ENCODE measurements at regions not wholly inside any gene's neighbourhood (a gene's known extent, or its start where the extent isn't known, plus 50 kb on each side); places are given as distances from the start of the nearest gene placed in this dataset.

DNA sequence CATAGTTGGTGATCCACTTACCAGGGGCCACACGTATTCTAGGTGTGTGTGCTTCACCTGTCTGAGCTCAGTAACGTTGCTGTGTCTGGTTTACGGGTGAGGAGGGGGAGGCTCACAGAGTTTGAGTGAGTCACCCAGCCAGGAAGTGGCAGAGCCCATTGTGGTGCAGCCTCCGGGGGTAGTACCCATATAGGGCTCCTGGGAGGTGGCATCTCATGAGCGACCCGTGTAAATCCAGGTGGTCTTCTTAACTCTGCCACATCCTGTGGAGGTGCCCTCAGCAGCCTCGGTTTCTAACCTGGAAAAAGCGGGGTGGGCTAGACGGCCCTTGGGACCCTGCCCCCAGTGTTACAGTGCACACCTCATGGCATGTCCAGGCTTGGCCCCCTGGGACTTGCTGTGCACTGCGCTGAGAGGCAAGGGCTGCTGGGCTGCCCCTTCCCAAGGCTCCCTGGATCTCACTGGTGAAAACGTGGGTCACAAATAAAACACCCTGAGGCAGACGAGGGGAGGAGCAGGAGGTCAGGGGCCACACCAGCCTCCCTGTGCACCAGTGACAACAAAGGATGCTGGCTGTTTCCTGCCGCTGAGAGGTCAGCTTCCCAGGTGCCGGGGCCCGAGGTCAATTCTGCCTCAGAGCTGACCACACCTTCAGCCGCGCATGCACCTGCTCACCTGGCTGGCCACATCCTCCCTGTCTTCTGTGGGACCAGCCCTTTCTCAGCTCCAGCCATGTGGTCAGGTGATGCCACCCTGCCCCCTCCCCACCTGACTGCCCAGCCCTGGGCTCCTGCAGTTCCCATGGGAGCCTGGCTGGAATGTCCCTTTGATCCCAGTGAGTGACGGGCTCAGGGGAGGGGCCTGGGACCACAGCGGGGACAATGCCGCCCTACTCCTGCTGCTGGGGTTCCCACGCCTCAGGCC is 305.1 kb downstream of the CTTN start:
- no peak for DNase-seq (ENCODE audit: low read depth)

DNA sequence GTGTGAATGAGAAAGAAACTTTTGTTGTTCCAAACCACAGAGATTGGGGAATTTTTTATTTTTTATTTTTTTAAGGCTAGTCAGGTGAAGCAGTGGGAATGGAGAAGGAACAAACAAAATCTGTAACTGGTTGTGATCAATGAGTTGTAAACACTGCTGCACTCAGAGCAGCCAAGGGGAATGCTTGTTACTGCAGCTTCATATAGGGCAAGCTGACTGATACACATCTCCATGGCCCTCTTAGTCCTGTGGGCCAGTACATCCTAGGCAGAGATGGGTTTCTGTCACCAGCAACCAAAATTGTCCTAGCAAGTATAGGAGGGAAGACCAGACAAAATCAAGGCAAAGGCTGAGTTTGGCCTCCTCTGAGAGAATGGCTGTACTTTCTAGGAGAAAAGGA is 306.8 kb downstream of the CTTN start:
- no peak for DNase-seq (ENCODE audit: low read depth)

DNA sequence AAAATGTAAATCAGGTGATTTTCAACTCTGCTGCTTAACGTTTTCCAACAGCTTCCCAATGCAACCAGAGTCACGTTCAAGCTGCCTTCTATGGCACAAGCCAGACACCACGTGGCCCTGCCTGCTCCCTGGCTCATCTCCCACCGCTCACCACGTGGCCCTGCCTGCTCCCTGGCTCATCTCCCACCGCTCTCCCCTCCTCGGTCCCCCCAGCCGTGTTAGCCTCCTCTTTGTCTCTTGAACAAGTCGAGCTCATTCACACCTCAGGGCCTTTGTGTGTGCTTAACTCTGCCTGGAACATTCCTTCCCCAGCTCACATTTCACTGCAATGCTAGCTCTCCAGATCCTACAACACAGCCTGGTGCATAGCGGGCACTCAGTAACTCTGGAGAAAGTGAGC is 307.6 kb downstream of the CTTN start:
- DNase-seq (ENCODE audit: low read depth): no peak

DNA sequence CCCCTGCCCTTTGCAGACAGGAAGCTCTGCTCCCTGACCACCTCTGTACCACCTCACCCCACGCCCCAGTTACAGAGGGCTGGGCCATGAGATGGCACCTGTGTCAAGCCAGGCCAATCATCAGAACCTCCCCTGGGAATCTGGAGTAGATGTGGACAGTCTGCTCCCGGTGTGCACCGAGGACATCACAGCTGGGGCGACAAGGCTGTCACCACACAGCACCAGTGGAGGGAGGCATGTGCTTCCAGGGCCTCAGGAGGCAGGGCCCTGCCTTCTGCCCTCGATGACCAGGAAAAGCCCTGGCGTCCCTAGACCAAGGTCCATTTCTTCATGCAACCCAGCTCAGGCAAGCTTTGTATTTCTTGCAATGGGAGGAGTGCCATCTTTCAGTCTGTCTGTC is 309.5 kb downstream of the CTTN start:
- DNase-seq (ENCODE audit: low read depth): no peak

DNA sequence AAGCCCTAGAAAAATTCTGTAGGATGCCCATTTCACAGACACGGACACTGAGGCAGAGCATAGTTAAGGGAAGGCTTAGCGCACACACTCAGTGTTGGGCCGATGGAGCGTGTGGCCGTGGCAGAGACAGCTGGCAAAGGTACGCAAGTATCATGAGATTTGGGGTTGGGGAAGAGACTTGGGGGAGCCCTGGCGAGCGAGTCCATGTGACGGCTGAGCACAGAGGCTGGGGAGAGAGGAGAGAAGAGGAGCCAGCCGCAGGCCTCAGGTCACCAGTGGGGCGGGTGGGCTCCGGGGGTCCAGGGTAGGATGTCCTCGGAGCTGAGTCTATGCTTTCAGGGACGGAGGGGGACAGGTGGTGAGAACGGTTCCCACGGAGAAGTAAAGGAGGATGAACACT is 311.3 kb downstream of the CTTN start:
- DNase-seq (ENCODE audit: low read depth): no peak

DNA sequence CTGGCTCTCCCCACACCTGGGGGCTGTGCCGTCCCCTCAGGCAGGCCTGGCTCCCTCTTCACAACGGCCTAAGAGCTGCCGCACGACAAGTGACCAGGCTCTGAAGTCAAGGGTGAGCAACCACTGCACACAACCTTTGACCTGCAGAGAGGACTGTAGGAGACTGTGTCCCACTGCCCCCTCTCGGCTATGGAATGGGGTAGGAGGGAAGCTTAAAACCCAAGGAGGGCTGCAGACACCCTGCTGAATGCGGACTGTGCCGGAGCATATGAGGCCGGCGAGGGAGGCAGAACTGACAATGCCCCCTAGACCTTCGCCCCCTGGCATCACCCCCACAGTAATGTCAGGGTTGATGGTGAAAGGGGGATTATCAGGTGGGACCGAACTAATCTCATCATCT is 311.9 kb downstream of the CTTN start:
- DNase-seq (ENCODE audit: low read depth): no peak

DNA sequence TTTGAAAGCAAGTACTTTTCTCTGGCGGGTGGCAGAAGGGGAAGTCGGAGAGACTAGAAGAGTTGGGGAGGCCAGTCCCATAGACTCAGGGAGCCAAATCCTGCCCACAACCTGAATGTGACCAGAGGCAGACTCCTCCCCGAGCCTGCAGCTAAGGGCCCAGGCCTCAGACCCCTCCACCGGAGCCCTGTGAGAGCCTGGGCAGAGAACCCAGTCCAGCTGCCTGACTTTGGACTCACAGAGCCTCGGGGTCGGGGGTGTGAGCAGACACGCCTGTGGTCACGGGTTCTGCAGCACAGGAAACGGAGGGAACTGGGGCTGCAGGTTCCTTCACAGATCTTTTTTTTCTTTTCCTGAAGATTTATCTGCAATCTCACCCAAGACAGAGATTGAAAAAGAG is 312.3 kb downstream of the CTTN start:
- no peak for DNase-seq (ENCODE audit: low read depth)

DNA sequence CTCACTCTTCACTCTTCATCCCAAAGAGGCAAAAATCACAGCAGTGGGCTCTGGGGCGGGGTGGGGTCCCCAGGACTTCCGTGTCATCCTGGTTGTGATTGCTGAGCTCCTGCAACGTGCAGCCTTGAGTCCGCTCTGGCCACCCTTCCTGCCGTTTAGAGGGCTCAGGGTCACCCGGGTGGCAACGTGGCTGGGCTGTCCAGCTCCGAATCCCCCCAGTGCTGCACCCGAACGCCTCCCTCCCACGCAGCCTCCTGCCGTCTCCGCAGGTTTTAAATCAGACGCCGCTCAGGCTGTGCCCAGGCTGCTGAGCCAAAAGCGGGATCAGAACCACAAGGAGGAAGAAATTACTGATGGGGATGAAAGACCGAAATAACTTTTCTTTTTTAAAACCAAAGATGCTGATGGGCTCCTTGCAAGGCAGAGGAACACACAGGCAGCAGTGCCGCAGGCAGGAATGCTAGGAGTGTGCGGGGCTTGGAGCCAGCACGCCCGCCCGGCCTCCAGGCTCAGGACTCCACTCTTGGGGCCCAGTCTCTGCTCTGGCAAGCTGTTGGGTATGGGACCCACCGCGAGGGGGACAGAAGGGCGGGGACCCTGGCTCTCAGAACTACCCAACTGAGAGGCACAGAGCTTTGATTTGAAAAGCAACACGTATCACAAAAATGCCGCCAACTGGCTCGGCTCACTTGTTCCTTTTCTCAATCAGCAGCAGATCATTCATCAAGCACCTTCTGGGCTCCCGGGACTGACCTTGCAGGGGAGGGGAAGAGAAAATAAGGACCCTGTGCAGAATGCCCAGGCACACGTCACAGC is 313.0 kb downstream of the CTTN start:
- DNase-seq (ENCODE audit: low read depth): no peak

DNA sequence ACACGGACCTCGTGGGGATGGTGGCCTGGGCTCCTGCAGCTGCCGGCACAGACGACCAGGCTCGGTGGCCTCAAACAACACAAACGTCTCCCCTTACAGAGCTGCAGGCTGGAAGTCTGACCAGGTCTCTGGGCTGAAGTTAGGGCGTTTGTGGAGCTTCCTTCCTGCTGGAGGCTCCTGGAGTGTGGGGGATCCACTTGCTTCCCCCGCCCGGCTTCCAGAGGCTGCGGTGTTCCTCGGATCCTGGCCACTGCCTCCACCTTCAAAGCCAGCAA is 313.5 kb downstream of the CTTN start:
- DNase-seq (ENCODE audit: low read depth): no peak

DNA sequence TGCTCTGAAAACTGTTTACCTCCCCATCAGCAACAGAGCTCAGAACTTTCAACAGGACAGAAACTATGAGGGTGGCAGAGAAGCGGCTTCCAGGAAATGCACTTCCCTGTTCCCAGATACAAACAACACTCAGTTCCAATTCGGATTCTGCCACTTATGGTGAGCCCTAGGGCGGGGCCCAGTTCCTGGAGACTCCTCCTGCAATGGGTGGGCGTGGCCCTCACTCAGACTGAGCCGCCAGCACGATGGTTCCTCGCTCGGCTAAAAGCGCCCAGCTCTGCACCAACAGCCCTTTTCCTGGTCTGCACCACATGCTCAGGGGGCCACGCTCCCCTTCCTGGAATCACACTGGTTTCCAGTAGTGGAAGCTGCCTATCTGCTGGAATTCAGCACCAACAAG is 314.1 kb downstream of the CTTN start:
- DNase-seq (ENCODE audit: low read depth): no peak

DNA sequence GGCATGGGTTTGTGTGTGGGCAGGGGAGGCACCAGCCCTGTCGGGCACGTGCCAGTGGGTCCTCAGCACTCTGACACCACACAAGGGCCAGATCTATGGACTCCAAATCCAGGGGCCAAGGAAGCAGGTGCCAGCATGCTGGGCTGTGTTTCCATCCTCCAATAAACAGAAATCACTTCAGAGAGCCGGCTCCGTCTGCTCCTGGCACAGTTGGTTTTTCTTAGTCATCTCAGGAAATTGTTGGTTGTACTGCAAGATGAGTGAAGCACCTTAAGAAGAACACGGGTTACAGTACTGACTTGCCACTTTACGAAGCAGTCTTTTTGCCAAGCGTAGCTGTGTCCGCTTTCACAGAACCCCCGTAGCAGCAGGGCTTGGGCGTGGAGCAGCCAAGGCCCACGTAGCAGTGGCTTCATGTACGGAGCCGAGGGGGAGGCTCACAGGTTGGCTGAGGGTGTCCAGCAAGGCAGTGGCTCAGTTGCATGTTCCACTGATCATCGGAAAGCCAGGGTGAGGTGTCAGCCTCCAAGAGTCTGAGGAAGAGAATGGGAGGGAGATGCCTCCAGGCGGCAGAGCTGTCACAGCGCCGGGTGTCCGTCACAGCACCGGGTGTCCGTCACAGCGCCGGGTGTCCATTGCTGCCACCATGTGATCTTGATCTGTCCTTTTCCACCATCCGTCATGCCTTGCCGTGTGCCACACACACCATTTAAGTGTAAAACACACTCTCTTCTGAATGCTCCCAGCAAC is 314.9 kb downstream of the CTTN start:
- DNase-seq (ENCODE audit: low read depth): no peak

DNA sequence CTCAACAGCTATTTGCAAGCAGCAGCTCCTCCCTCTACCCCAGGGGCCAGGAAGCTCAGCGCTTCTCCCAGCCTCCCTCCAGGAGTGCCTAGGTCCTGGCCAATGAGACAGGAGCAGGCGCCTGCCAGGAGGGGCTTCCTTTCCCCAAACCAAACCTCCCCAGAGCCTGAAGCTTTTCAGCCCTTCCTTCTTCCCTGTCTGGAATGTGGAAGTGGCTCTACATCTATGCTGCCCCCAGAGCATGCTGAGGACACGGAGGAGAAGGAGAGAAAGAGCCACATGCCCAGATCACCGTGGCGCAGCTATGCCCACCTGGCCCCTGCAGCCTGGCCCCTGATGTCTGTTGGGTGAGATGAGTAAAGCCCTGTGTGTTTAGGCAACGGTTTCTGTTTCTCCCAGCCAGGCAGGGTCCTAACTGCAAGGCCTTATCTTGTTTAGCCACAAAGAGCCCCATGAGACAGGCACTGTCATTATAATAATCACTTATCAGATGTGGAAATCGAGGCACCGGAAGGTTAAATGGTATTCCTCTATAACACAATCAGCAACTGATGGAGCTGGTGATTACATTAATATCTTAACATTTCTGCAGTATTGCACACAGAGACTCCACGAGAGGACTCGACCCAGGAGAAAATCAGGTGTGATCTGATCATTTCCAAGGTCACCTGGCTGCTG is 315.8 kb downstream of the CTTN start:
- DNase-seq (ENCODE audit: low read depth): no peak

DNA sequence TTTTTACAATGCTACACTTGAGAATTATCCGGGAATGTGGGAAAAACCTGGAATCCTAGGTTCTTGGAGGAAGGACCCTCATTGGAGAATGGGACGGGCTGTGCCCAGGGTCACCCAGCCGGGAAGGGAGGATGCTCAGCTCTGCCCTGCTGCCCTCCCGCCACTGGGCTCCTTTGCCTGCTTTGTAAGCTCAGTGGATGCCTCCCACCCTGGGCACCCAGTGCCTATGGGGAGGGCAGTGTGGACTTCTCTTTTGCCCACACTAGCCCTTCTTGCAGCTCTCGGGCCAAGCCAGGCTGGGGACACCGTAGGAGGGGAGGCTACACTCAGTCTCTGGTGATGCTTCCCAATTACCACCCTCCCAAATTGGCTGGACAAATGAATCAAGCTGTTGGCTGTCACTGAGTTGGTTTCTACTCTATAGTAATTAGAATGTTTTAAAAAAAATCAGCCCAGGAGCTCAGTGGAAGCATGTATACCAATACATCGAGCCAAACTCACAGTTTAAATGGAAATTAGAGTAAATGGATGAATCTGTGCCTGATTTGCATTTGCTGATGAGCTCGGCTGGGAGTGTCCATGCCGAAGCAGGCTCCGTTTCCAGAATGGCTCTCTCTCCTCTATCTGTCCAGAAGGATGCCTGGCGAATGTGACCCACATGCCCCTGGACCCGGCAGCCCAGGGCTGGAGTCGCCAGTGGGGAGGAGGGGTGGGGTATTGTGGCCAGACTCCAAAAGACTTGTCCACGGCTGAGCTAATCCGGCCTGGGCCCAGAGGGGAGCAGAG is 317.0 kb downstream of the CTTN start:
- DNase-seq (ENCODE audit: low read depth): no peak

DNA sequence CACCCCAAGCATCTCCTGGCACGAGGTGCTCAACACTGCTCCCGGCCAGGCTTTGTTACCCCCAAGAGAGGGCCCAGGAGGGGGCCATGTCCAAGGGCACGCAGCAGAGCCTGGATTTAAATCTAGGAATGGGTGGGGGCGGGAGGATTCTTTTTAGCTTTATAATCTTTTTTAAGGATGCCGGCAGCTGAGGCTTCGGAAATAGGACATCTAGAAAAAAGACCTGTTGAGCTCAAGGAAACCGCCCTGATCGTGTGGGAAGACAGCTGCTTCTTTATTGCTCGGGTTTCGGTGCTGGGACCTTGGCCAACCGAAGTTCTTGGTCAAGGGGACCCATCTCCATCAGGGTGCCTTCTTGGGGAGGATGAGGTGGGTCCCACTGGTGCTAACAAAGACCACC is 317.9 kb downstream of the CTTN start:
- DNase-seq (ENCODE audit: low read depth): no peak

DNA sequence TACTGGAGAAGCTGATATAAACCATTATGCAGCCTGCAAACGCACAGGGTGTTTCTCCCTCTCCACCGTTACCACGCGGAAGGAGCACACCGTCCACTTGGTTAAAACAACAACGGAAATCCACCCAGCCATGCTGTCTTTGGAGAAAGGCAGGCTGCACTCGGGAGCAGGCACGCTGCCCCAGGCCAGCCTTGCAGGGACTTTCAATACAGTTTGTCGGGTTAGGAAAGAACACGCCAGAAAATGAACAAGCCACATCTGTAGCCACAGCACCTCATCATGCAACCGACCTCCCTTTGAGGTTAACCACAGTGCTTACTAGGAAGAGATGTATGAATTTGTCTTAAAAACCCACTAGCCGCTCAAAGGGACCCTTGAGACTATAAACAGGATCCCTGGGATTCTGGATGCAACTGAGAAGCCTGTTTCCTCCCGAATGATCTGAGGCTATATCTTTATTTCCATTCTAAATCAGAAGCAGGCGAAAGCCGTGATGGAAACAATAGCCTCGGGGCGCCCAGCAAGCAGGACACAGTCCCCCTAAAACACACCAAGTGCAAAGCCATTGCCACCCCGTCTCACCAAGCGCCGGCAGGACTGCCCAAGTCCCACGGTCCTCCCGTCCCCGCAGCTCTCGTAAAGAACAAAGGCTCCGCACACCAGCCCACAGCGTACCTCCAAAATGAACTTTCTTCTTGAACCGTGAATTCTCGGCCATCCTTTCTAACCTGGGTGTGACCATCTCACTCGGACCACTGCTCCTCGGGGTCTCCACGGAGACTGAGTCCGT is 318.9 kb downstream of the CTTN start:
- DNase-seq (ENCODE audit: low read depth): no peak

DNA sequence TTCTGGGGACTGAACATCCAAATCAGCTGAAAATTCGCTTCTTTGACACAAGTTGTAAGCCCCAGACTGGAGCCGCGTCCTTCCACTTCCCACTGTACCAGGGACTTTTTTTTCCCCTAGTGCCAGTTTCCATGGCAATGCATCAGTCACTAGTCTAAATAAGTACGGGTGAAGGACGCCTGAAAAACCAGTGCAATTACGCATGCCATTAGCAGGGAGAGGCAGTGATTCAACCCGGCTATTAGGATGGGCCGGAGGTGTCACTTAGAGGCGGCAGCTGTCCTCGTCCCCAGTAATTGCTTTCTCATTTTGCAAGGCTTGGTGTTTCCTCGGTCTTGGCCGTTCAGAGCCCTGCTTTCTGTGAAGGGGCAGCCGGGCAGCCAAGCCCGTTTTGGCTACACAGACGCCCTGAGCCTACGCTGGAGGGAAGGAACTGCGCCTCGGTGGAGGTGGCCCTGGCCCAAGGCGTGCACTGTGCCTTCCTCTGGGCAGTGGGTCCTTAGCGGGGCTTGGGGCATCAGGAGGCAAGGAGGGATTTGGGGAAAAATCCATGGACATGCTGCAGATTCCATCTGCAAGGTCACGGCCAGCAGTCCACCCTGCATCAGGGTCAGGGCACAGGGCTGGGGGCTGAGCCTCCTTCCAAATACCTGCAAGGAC is 319.7 kb downstream of the CTTN start:
- DNase-seq (ENCODE audit: low read depth): no peak

DNA sequence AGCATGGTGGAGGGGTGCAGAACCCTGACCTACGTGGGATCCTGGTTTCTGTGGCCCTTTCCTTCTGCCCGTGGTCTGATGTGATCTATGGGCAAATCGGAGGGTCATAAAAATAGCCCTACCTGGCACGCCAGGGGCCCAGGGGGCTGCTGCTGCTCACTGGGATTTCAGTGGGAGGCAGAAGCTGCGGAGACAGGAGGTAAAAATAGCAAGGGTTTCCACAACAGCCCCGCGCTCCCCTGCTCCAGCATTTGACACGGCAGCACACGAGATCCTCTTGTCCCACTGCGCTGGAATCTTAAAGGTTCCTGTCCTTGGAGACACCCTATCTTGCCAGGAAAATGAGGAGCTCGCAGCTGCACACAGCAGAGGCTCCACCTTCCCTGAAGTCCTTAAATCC is 321.2 kb downstream of the CTTN start:
- DNase-seq (ENCODE audit: low read depth): no peak

DNA sequence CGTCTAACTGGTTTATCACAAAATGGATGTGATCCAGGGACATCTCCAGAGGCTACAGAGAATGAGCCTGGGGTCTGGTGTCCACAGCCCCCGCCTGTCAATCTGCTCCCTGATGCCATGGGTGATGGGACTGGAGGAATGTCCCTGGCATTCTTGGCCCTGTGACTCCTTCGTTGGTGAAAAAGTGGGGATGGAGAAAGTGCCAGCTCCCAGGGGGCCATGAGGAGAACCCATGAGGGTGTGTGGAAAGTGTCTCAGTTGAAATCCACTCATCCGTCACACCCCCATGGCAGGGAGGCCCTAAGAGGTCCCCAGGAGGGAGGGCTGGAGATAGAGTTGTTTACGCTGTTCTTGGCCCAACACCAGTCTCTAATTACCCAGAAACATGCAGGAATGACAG is 322.0 kb downstream of the CTTN start:
- no peak for DNase-seq (ENCODE audit: low read depth)

DNA sequence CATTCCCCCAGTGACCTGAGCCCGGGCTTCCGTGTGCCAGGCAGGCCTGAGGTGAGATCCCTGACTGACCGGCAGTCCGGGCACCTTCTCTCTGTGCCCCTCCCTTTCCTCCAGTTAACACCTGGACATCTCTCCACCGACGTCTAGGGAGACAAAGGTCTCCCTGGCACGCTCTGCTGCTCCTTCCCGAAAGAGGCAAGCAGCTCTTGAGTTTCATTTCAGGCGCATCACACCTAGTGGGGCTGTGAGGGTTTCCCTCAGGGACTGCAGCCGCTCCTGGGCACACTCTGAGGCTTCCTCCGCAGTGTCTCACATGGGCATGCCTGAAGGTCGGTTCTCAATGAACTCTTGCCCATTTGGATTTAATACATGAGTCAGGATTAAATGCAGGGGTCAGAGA is 322.7 kb downstream of the CTTN start:
- DNase-seq (ENCODE audit: low read depth): no peak

DNA sequence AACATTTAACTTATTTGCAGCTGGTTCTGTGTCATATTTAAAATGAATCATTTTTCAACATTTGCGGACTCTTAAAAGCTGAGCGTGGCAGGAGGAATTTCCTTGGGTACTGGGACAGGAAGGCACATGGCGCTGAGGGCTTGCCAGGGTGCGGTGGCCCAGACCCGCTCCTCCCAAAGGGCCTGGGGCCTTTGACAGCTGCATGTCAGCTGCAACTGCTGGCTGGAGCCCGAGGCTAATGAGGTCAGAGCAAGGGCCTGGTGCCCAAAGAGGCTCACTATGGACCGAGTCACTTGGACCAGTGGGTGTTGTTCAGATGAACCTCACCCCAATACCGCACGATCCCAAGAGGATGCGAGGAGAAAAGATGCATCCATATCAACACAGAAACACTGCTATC is 326.9 kb downstream of the CTTN start:
- no peak for DNase-seq (ENCODE audit: low read depth)
